SK-N-SH (cell line): ENCODE measurements at regions not wholly inside any gene's neighbourhood (a gene's known extent, or its start where the extent isn't known, plus 50 kb on each side); places are given as distances from the start of the nearest gene placed in this dataset.

ENCODE experiments used
- CTCF ChIA-PET: fragments of 300-600, 350-600 bp; formaldehyde crosslinking; extraction: SDS; loops from one replicate; lab custom pipeline; 2021; lab: Yijun Ruan, JAX
- POLR2A ChIA-PET: fragments of 350-600 bp; sonication (Branson Sonifier 250); formaldehyde crosslinking; extraction: SDS; loops from one replicate; lab custom pipeline; 2020; ENCODE audit warnings: antibody characterized with exemption, inconsistent platforms; lab: Yijun Ruan, JAX
- DNase-seq: peaks from one replicate; pipeline ENCODE4 v3.0.0; 2012
- H2AFZ ChIP-seq: fragments of 200-600 bp; sonication (generic); 2 replicates; pipeline ENCODE4 v1.8.1; 2016; ENCODE audit warnings: antibody characterized with exemption, mild to moderate bottlenecking, low read depth
- H3F3A ChIP-seq: fragments of 200-600 bp; sonication (generic); replicated peaks from 2 replicates; pipeline ENCODE3; 2016; ENCODE audit warnings: antibody characterized with exemption, mild to moderate bottlenecking; ENCODE audit not compliant: insufficient read depth
- H3K27ac ChIP-seq, 2 experiments: fragments of 200-500 bp in 1 of 2; fragments of 200-600 bp in 1 of 2; sonication (Bioruptor generic) in 1 of 2; sonication (generic), shearing (Covaris generic) in 1 of 2; 2 replicates each; pipeline versions ENCODE4 v1.5.1 to v1.6.1; 2014 to 2016; ENCODE audit warnings: low read depth in 2 of 2, inconsistent platforms in 1 of 2, low read length in 1 of 2, mild to moderate bottlenecking in 1 of 2, mixed read lengths in 1 of 2
- H3K27me3 ChIP-seq: fragments of 200-600 bp; sonication (generic), shearing (Covaris generic); 2 replicates; pipeline ENCODE4 v1.6.1; 2016; ENCODE audit warnings: mixed run types; ENCODE audit not compliant: insufficient read depth
- H3K36me3 ChIP-seq, 2 experiments: fragments of 200-500 bp in 1 of 2; fragments of 200-600 bp in 1 of 2; sonication (Bioruptor generic) in 1 of 2; sonication (generic) in 1 of 2; replicated peaks in 1 of 2; 2 replicates each; pipeline versions ENCODE3 to v1.5.1; 2014 to 2016; ENCODE audit warnings: low read length in 1 of 2, mild to moderate bottlenecking in 1 of 2; ENCODE audit not compliant: insufficient read depth in 2 of 2, control insufficient read depth in 1 of 2
- H3K4me1 ChIP-seq, 2 experiments: fragments of 200-500 bp in 1 of 2; fragments of 200-600 bp in 1 of 2; sonication (Bioruptor generic) in 1 of 2; sonication (generic), shearing (Covaris generic) in 1 of 2; 2 replicates each; pipeline versions ENCODE4 v1.5.1 to v1.6.1; 2014 to 2016; ENCODE audit warnings: low read depth in 1 of 2, low read length in 1 of 2, mixed run types in 1 of 2; ENCODE audit not compliant: insufficient read depth in 2 of 2, control insufficient read depth in 1 of 2
- H3K4me2 ChIP-seq: fragments of 200-600 bp; sonication (generic), shearing (Covaris generic); 2 replicates; pipeline ENCODE4 v1.6.1; 2017; ENCODE audit warnings: mixed run types
- H3K4me3 ChIP-seq, 2 experiments: fragments of 200-500 bp in 1 of 2; fragments of 200-600 bp in 1 of 2; sonication (Bioruptor generic) in 1 of 2; sonication (generic), shearing (Covaris generic) in 1 of 2; 2 replicates each; pipeline versions ENCODE4 v1.5.1 to v1.8.1; 2014 to 2016; ENCODE audit warnings: low read depth in 2 of 2, inconsistent platforms in 1 of 2, low read length in 1 of 2, mild to moderate bottlenecking in 1 of 2, mixed read lengths in 1 of 2, moderate library complexity in 1 of 2
- H3K79me2 ChIP-seq: fragments of 200-600 bp; sonication (generic); 2 replicates; pipeline ENCODE4 v1.8.1; 2017; ENCODE audit warnings: mild to moderate bottlenecking; ENCODE audit not compliant: insufficient read depth
- H3K9ac ChIP-seq: fragments of 200-600 bp; sonication (generic); 2 replicates; pipeline ENCODE4 v1.6.1; 2017; ENCODE audit warnings: mixed run types
- H3K9me2 ChIP-seq: fragments of 200-600 bp; sonication (generic); 2 replicates; pipeline ENCODE4 v1.6.1; 2017; ENCODE audit warnings: mixed run types
- H3K9me3 ChIP-seq: fragments of 200-600 bp; sonication (generic); 2 replicates; pipeline ENCODE4 v1.6.1; 2017; ENCODE audit warnings: mixed run types, mild to moderate bottlenecking, moderate library complexity
- H4K20me1 ChIP-seq: fragments of 200-600 bp; sonication (generic); 2 replicates; pipeline ENCODE4 v1.6.1; 2017; ENCODE audit warnings: mild to moderate bottlenecking, mixed run types; ENCODE audit not compliant: insufficient read depth
- CHD2 ChIP-seq: fragments of 150-350 bp; IDR thresholded peaks from 2 replicates; pipeline ENCODE4 v1.6.1; 2018; ENCODE audit warnings: low read length; ENCODE audit not compliant: partially characterized antibody
- CTCF ChIP-seq: fragments of 200-600 bp; sonication (generic); IDR thresholded peaks from 2 replicates; pipeline ENCODE4 v1.6.1; 2017; ENCODE audit warnings: antibody characterized with exemption, mild to moderate bottlenecking, moderate library complexity
- EP300 ChIP-seq, 2 experiments: IDR thresholded peaks; 2 replicates each; pipeline versions ENCODE4 v1.4.0 to v1.6.1; 2012; ENCODE audit warnings: borderline replicate concordance in 1 of 2, low read depth in 1 of 2, low read length in 1 of 2
- EZH2phosphoT487 ChIP-seq: fragments of 200-600 bp; sonication (generic); IDR thresholded peaks from 2 replicates; pipeline ENCODE4 v1.6.1; 2017; ENCODE audit warnings: low read depth, mixed run types, mild to moderate bottlenecking, antibody characterized with exemption, moderate library complexity, borderline replicate concordance
- FOXM1 ChIP-seq: IDR thresholded peaks from 2 replicates; pipeline ENCODE4 v1.4.0; 2012; ENCODE audit warnings: low read depth, mild to moderate bottlenecking
- MEF2A ChIP-seq: IDR thresholded peaks from 2 replicates; pipeline ENCODE4 v1.4.0; 2012; ENCODE audit warnings: low read depth, borderline replicate concordance
- NFIC ChIP-seq: IDR thresholded peaks from 2 replicates; pipeline ENCODE4 v1.4.0; 2012; ENCODE audit warnings: borderline replicate concordance
- RCOR1 ChIP-seq: fragments of 150-350 bp; IDR thresholded peaks from 2 replicates; pipeline ENCODE4 v1.6.1; 2017; ENCODE audit warnings: antibody characterized with exemption, low read length
- RXRA ChIP-seq: IDR thresholded peaks from 2 replicates; pipeline ENCODE4 v1.4.0; 2012; ENCODE audit warnings: low read depth, mild to moderate bottlenecking, borderline replicate concordance
- SMC3 ChIP-seq: IDR thresholded peaks from 2 replicates; pipeline ENCODE4 v1.6.1; 2012; ENCODE audit warnings: low read depth, low read length, improper control_type of control experiment
- TCF12 ChIP-seq: IDR thresholded peaks from 2 replicates; pipeline ENCODE4 v1.4.0; 2012
- USF2 ChIP-seq: fragments of 150-350 bp; IDR thresholded peaks from 2 replicates; pipeline ENCODE4 v1.6.1; 2017; ENCODE audit warnings: antibody characterized with exemption, low read length, low read depth, borderline replicate concordance
- WGBS: methylation state at CpG from one replicate; pipeline ENCODE4 v1.1.6; 2017; ENCODE audit warnings: low lambda C conversion rate; 5-methylcytosine and 5-hydroxymethylcytosine counted together
- TF ChIP-seq, protein P1 (sequence below): fragments of 150-350 bp; IDR thresholded peaks from 2 replicates; pipeline ENCODE4 v1.6.1; 2016; ENCODE audit warnings: mild to moderate bottlenecking, low read depth, low read length
- TF ChIP-seq, protein P2 (sequence below): IDR thresholded peaks from 2 replicates; pipeline ENCODE4 v1.4.0; 2012; ENCODE audit warnings: low read depth, borderline replicate concordance

DNA sequence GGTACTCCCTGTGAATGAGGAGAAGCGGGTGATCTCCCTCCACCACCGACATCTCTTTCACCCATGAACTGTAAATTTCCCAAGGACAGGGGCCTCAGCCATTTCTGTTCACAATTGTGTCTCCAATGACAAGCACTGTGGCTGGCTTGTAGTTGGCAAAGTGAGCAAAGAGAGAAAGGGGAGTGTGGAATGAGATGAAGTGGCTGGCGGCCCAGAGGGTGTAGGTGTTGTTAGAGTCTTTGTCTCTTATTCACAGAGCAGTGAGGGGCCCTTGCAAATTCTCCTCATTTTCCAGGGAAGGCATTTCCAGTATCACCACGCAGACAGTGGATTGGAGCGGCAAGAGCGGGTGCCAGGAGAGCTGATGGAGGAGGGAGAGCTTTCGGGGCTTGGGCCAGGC, 411.7 kb upstream of the EEF2KMT start:
- no peaks in the 10 kb centered on the region for H3K36me3 ChIP-seq
- 53% methylated on average over 7 of the region's 7 CpGs for WGBS
- CTCF ChIA-PET = interaction anchor here (8.9 kb wide), 1 partner anchor 107 kb away, joined by 138 read pairs; no protein-coding TSS in a partner anchor
- no peaks in the 10 kb centered on the region for H3F3A ChIP-seq
- no peak overlapping the region; a peak in 1 of 4 replicates for H3K27ac ChIP-seq
- POLR2A ChIA-PET = interaction anchor here (0.6 kb wide), 1 partner anchor 195 kb away, joined by 3 read pairs; no protein-coding TSS in a partner anchor
- H3K79me2 ChIP-seq = no peaks in the 10 kb centered on the region
- no peaks in the 10 kb centered on the region for H4K20me1 ChIP-seq
- no peak for TF ChIP-seq MEF2A
- no peak for TF ChIP-seq NFIC
- TF ChIP-seq, protein P1, sequence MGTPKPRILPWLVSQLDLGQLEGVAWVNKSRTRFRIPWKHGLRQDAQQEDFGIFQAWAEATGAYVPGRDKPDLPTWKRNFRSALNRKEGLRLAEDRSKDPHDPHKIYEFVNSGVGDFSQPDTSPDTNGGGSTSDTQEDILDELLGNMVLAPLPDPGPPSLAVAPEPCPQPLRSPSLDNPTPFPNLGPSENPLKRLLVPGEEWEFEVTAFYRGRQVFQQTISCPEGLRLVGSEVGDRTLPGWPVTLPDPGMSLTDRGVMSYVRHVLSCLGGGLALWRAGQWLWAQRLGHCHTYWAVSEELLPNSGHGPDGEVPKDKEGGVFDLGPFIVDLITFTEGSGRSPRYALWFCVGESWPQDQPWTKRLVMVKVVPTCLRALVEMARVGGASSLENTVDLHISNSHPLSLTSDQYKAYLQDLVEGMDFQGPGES = no peak
- TF ChIP-seq USF2 = no peak
- no peak for TF ChIP-seq CTCF
- TF ChIP-seq, protein P2, sequence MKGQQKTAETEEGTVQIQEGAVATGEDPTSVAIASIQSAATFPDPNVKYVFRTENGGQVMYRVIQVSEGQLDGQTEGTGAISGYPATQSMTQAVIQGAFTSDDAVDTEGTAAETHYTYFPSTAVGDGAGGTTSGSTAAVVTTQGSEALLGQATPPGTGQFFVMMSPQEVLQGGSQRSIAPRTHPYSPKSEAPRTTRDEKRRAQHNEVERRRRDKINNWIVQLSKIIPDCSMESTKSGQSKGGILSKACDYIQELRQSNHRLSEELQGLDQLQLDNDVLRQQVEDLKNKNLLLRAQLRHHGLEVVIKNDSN = no peak
- TF ChIP-seq TCF12 = no peak
- TF ChIP-seq EP300 (IDR thresholded peaks at IDR 0.05; ENCODE audit: borderline replicate concordance in 1 of 2, low read depth in 1 of 2, low read length in 1 of 2) = no peak
- TF ChIP-seq EZH2phosphoT487 = no peak
- no peak for TF ChIP-seq RXRA
- no peak for TF ChIP-seq FOXM1
- TF ChIP-seq RCOR1 = no peak
- no peak overlapping the region for H3K4me3 ChIP-seq
- no peak for DNase-seq
- H3K9me2 ChIP-seq = no peaks in the 10 kb centered on the region
- no peaks in the 10 kb centered on the region for H3K27me3 ChIP-seq
- H2AFZ ChIP-seq = no peak overlapping the region
- no peaks in the 10 kb centered on the region for H3K9me3 ChIP-seq
- H3K4me2 ChIP-seq = no peak overlapping the region
- no peak overlapping the region for H3K9ac ChIP-seq
- H3K4me1 ChIP-seq = peaks cover 0 to 52% of the 10 kb centered on the region in 2 experiments; a peak in 2 of 4 replicates

GRCh38 chr16:5508371-5508770, 410.8 kb upstream of the EEF2KMT start:
- no peaks in the 10 kb centered on the region for H3F3A ChIP-seq
- no peaks in the 10 kb centered on the region for H3K9me2 ChIP-seq
- peaks cover 0 to 61% of the 10 kb centered on the region in 2 experiments; a peak in 2 of 4 replicates for H3K4me1 ChIP-seq
- TF ChIP-seq MEF2A (no peak), SMC3 (no peak), CHD2 (no peak)
- TF ChIP-seq, protein P1 = no peak
- no peak overlapping the region for H3K4me3 ChIP-seq
- ChIA-PET POLR2A (no interaction called here), CTCF (interaction anchor here (1.6 to 8.9 kb wide), 3 partner anchors 94 to 108 kb away, joined by 3 to 138 read pairs (median 73); no protein-coding TSS in a partner anchor)
- no peaks in the 10 kb centered on the region for H3K9me3 ChIP-seq
- peak overlapping the region in 1 of 2 experiments; percentile 100; a peak in 1 of 4 replicates for H3K27ac ChIP-seq
- H3K9ac ChIP-seq = no peak overlapping the region
- no peak for DNase-seq
- no peaks in the 10 kb centered on the region for H3K79me2 ChIP-seq
- no peak overlapping the region for H2AFZ ChIP-seq
- WGBS = 31% methylated on average over 3 of the region's 6 CpGs
- H3K4me2 ChIP-seq = no peak overlapping the region
- no peaks in the 10 kb centered on the region for H3K36me3 ChIP-seq
- no peaks in the 10 kb centered on the region for H3K27me3 ChIP-seq
- no peaks in the 10 kb centered on the region for H4K20me1 ChIP-seq
